ENCODE measurements at regions not wholly inside any gene's neighbourhood (a gene's known extent, or its start where the extent isn't known, plus 50 kb on each side); places are given as distances from the start of the nearest gene placed in this dataset.
"Not testable (repeated sequence)": the region's sequence is repeated elsewhere in the genome, so short reads cannot be mapped to it uniquely, and the experiment has no call there.

DNA sequence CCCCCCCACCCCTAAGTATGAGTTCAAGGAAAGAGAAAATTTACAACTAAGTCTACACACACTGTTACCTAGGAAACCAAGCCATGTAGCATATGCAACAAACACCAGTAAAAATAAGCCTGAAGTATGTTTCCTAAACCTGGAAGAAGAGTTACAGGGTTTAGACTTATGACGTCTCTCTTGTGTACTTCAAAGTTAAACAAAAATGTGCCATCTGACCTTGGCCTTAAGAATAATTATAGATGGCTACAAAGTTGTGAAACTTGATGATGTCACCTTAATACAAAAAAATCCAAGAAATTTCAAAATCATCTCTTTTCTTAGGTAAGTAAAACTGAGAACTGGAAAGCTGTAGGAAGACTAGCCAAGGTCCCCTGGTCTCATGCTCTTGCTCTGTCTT lies 297.6 kb upstream of the NRXN1 start:
- no peak for DNase-seq
- Mint-ChIP-seq H3K4me3 (no peak overlapping the region), H3K27ac (no peak overlapping the region), H3K9me3 (peaks cover 3% of the 10 kb centered on the region), H3K27me3 (no peaks in the 10 kb centered on the region), H3K36me3 (no peaks in the 10 kb centered on the region), H3K4me1 (no peaks in the 10 kb centered on the region)

- no peak overlapping the region for H3K4me3 Mint-ChIP-seq
Measured at GRCh38 chr2:51324051-51324450, 292.1 kb upstream of the NRXN1 start.

GRCh38 chr2:51322613-51323012 lies 290.7 kb upstream of the NRXN1 start:
- H3K27ac Mint-ChIP-seq = no peak overlapping the region
- H3K4me3 Mint-ChIP-seq = no peak overlapping the region
- DNase-seq = no peak
- H3K27me3 Mint-ChIP-seq = no peaks in the 10 kb centered on the region
- H3K36me3 Mint-ChIP-seq = no peaks in the 10 kb centered on the region
- H3K9me3 Mint-ChIP-seq = peaks cover 8% of the 10 kb centered on the region
- no peaks in the 10 kb centered on the region for H3K4me1 Mint-ChIP-seq

More at GRCh38 chr2:51324051-51324450, 292.1 kb upstream of the NRXN1 start:
- Mint-ChIP-seq H3K27me3 (no peaks in the 10 kb centered on the region), H3K9me3 (peaks cover 6% of the 10 kb centered on the region), H3K36me3 (no peaks in the 10 kb centered on the region), H3K27ac (no peak overlapping the region), H3K4me1 (no peaks in the 10 kb centered on the region)
- no peak for DNase-seq

DNA sequence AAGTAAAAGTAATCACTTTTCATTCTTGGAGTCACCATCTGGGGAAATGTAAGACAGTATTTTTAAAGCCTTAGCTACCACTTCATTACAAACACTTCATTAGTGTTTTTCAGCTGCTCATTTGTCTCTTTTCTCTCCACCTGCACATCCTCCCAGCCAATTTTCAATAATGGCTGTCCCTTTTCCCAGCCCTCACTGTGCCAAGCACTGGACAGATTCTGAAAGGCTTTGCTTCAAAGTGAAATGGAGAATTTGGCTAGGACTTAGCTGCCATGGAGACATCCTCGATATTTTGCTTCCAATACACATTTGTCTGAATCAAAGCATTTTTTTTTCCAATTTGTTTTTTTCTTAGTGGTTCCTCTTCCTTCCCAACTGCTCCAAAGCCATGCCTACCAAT lies 272.4 kb upstream of the NRXN1 start:
- Mint-ChIP-seq H3K27ac (no peak overlapping the region), H3K4me3 (no peak overlapping the region), H3K27me3 (no peaks in the 10 kb centered on the region), H3K36me3 (no peaks in the 10 kb centered on the region), H3K9me3 (peaks cover 4% of the 10 kb centered on the region), H3K4me1 (no peaks in the 10 kb centered on the region)
- no peak for DNase-seq

DNA sequence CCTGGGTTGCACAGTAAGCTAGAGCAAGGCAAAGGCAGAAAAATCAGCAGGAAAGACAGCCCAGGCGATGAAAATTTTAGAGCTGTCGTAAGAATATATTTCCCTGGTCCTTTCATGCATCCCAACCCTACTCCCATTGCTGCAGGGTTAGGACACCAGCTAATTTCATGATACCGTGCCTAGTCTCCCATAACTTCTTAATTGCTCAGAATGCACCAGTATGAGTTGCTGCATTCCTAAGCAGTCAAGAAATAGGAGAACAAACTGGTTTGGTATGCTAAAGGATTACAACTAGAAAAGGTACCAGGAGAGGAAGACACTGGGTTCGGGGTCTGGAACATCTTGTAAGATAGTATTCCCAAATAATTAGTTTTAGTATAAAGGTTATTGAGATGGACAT lies 269.4 kb upstream of the NRXN1 start:
- Mint-ChIP-seq H3K9me3 (peaks cover 4% of the 10 kb centered on the region), H3K27me3 (no peaks in the 10 kb centered on the region), H3K4me3 (no peak overlapping the region), H3K36me3 (no peaks in the 10 kb centered on the region), H3K27ac (no peak overlapping the region), H3K4me1 (no peaks in the 10 kb centered on the region)
- DNase-seq = no peak

- H3K4me3 Mint-ChIP-seq = no peak overlapping the region
- no peaks in the 10 kb centered on the region for H3K36me3 Mint-ChIP-seq
- no peaks in the 10 kb centered on the region for H3K27me3 Mint-ChIP-seq
- H3K27ac Mint-ChIP-seq = no peak overlapping the region
- peaks cover 3% of the 10 kb centered on the region for H3K9me3 Mint-ChIP-seq
- DNase-seq = no peak
- H3K4me1 Mint-ChIP-seq = no peaks in the 10 kb centered on the region
Measured at GRCh38 chr2:51299370-51299769, 267.4 kb upstream of the NRXN1 start.

GRCh38 chr2:51297488-51297887 lies 265.6 kb upstream of the NRXN1 start:
- peaks cover 2% of the 10 kb centered on the region for H3K9me3 Mint-ChIP-seq
- H3K36me3 Mint-ChIP-seq = no peaks in the 10 kb centered on the region

GRCh38 chr2:51293566-51294200 lies 261.8 kb upstream of the NRXN1 start:
- peaks cover 3% of the 10 kb centered on the region for H3K9me3 Mint-ChIP-seq
- no peak overlapping the region for H3K27ac Mint-ChIP-seq
- no peaks in the 10 kb centered on the region for H3K4me1 Mint-ChIP-seq
- H3K36me3 Mint-ChIP-seq = no peaks in the 10 kb centered on the region
- no peak overlapping the region for H3K4me3 Mint-ChIP-seq
- H3K27me3 Mint-ChIP-seq = no peaks in the 10 kb centered on the region
- DNase-seq = no peak

More at GRCh38 chr2:51297488-51297887, 265.6 kb upstream of the NRXN1 start:
- no peaks in the 10 kb centered on the region for H3K27me3 Mint-ChIP-seq
- no peak for DNase-seq
- no peak overlapping the region for H3K27ac Mint-ChIP-seq
- no peak overlapping the region for H3K4me3 Mint-ChIP-seq
- no peaks in the 10 kb centered on the region for H3K4me1 Mint-ChIP-seq

DNA sequence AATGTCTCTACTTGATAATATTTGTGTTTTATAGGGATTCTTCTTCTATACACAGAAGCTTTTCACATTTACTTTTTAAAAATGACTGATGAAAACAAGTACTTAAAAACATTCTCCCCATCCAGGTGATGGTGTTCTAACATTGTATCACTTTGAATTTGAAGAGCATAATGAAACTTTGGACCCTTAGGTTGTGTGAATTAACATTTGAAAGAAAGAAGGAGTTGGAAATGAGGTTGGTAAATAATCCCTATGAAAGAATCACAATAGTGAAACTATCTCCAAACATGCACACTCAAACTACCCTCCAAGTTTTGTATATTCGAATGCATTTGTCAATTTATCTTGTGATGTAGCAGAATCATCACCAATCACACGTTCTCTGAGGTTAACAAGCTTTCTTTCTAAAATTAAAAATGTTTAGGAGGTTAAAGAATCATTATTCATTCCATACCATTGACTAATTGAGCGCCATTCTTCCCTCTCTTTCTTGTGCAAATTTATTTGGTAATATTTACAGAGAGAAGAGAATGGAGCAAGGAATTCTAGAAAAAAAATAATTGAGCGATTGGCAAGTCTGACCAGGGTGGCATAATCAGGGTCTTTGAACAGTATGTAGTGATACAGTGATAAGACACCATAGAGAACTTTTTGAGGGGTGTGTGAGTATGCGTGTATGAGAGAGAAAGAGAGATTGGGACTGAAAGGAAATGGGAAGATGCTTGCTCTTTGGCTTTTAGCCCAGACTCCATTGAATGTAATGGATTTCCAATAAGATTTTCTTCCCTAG lies 260.0 kb upstream of the NRXN1 start:
- peaks cover 3% of the 10 kb centered on the region for H3K9me3 Mint-ChIP-seq
- H3K27ac Mint-ChIP-seq = no peak overlapping the region
- no peaks in the 10 kb centered on the region for H3K27me3 Mint-ChIP-seq
- no peaks in the 10 kb centered on the region for H3K4me1 Mint-ChIP-seq
- no peak for DNase-seq
- H3K4me3 Mint-ChIP-seq = no peak overlapping the region
- H3K36me3 Mint-ChIP-seq = no peaks in the 10 kb centered on the region

GRCh38 chr2:51290725-51291124 lies 258.8 kb upstream of the NRXN1 start:
- Mint-ChIP-seq H3K9me3 (peaks cover 3% of the 10 kb centered on the region), H3K36me3 (no peaks in the 10 kb centered on the region), H3K4me3 (no peak overlapping the region), H3K27me3 (no peaks in the 10 kb centered on the region), H3K4me1 (no peaks in the 10 kb centered on the region), H3K27ac (no peak overlapping the region)
- no peak for DNase-seq

DNA sequence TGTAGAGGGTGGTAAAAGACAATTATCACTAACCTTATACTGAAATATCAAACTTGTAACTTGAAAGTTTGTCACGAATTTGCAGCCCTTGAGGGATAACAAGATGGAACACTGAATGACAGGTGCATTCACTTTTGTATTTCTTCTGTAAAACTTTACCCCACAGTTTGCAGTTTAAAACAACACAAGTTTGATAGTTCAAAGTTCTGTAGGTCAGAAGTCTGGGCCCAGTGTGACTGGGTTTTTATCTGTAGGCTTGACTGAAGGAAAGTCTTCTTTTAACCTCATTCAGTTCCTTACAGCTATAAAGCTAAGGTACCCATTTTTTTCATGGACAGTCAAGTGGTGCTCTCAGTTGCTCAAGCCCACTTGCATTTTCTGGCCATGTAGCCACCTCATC lies 257.1 kb upstream of the NRXN1 start:
- Mint-ChIP-seq H3K27ac (no peak overlapping the region), H3K4me3 (no peak overlapping the region), H3K9me3 (peaks cover 3% of the 10 kb centered on the region), H3K4me1 (no peaks in the 10 kb centered on the region), H3K27me3 (no peaks in the 10 kb centered on the region), H3K36me3 (no peaks in the 10 kb centered on the region)
- no peak for DNase-seq

- Mint-ChIP-seq H3K9me3 (peaks cover 3% of the 10 kb centered on the region), H3K27me3 (no peaks in the 10 kb centered on the region)
Measured at GRCh38 chr2:51268191-51268590, 236.3 kb upstream of the NRXN1 start.

GRCh38 chr2:51265539-51265938 lies 233.6 kb upstream of the NRXN1 start:
- Mint-ChIP-seq H3K27ac (no peak overlapping the region), H3K9me3 (peaks cover 4% of the 10 kb centered on the region), H3K36me3 (no peaks in the 10 kb centered on the region), H3K27me3 (no peaks in the 10 kb centered on the region), H3K4me3 (no peak overlapping the region), H3K4me1 (no peaks in the 10 kb centered on the region)
- DNase-seq = no peak

More at GRCh38 chr2:51268191-51268590, 236.3 kb upstream of the NRXN1 start:
- Mint-ChIP-seq H3K4me3 (no peak overlapping the region), H3K4me1 (no peaks in the 10 kb centered on the region), H3K27ac (no peak overlapping the region), H3K36me3 (no peaks in the 10 kb centered on the region)
- DNase-seq = no peak

GRCh38 chr2:51263951-51264350 lies 232.0 kb upstream of the NRXN1 start:
- H3K9me3 Mint-ChIP-seq = peaks cover 7% of the 10 kb centered on the region
- DNase-seq = no peak
- H3K27me3 Mint-ChIP-seq = no peaks in the 10 kb centered on the region

DNA sequence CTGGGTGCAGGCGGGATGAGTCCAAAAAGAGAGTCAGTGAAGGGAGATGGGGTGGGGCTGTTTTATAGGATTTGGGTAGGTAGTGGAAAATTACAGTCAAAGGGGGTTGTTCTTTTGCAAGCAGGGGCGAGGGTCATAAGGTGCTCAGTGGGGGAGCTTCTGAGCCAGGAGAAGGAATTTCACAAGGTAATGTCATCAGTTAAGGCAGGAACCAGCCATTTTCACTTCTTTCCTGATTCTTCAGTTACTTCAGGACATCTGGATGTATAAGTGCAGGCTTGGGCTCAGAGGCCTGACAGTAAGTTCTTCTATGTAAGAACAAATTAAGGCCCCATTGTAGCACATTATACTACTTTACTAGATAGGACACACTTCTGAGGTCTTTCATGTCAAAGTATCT lies 231.2 kb upstream of the NRXN1 start:
- H3K4me3 Mint-ChIP-seq, H3K27me3 Mint-ChIP-seq, H3K36me3 Mint-ChIP-seq, H3K4me1 Mint-ChIP-seq, DNase-seq, H3K9me3 Mint-ChIP-seq, H3K27ac Mint-ChIP-seq: not testable (repeated sequence)

More at GRCh38 chr2:51263951-51264350, 232.0 kb upstream of the NRXN1 start:
- H3K36me3 Mint-ChIP-seq = no peaks in the 10 kb centered on the region
- no peaks in the 10 kb centered on the region for H3K4me1 Mint-ChIP-seq
- no peak overlapping the region for H3K27ac Mint-ChIP-seq
- no peak overlapping the region for H3K4me3 Mint-ChIP-seq

GRCh38 chr2:51258301-51258700 lies 226.4 kb upstream of the NRXN1 start:
- Mint-ChIP-seq H3K9me3 (peaks cover 16% of the 10 kb centered on the region), H3K27me3 (no peaks in the 10 kb centered on the region), H3K4me1 (no peaks in the 10 kb centered on the region), H3K27ac (no peak overlapping the region), H3K4me3 (no peak overlapping the region), H3K36me3 (no peaks in the 10 kb centered on the region)
- DNase-seq = no peak

All from activated naive CD8-positive, alpha-beta T cell treated with anti-CD3 and anti-CD28 coated beads for 36 hours (primary cell).